Endothelial cell of umbilical vein (primary cell): ENCODE measurements at regions not wholly inside any gene's neighbourhood (a gene's known extent, or its start where the extent isn't known, plus 50 kb on each side); places are given as distances from the start of the nearest gene placed in this dataset.

Source experiments
- BruUV-seq: library from RNA; stranded (reverse); fragments of 400-500 nt; replicated peaks from 2 replicates; lab custom pipeline; 2021; lab: Mats Ljungman, UMichigan
- CTCF ChIA-PET: fragments of 300-600, 350-600 bp; sonication (Branson Sonifier 250); formaldehyde crosslinking; loops from one replicate; lab custom pipeline; 2021; ENCODE audit warnings: antibody characterized with exemption, inconsistent platforms; lab: Charles Lee
- POLR2A ChIA-PET: fragments of 300-600, 350-600 bp; sonication (Branson Sonifier 250); formaldehyde crosslinking; loops from one replicate; lab custom pipeline; 2021; ENCODE audit warnings: antibody characterized with exemption, inconsistent platforms; lab: Charles Lee
- DNase-seq: peaks from one replicate; pipeline ENCODE4 v3.0.0-alpha.2; 2011; ENCODE audit warnings: low read depth, low spot score
- FAIRE-seq: peaks from 2 replicates; lab custom pipeline; 2011; peaks lifted over from hg19 to GRCh38; lab: Jason Lieb, UNC
- H2AFZ ChIP-seq: 2 replicates; pipeline ENCODE4 v1.6.0; 2012; ENCODE audit warnings: low read depth, low read length, control low read depth, inconsistent platforms
- H3K27ac ChIP-seq: 2 replicates; pipeline ENCODE4 v1.5.1; 2011; ENCODE audit warnings: low read depth, mild to moderate bottlenecking, control low read depth, low read length, moderate library complexity; ENCODE audit not compliant: insufficient read depth
- H3K27me3 ChIP-seq, 2 experiments: 2 replicates each; pipeline versions ENCODE4 v1.6.0 to v1.6.1; 2011; ENCODE audit warnings: low read length in 2 of 2, mixed read lengths in 1 of 2; ENCODE audit not compliant: control insufficient read depth in 2 of 2, insufficient read depth in 2 of 2
- H3K36me3 ChIP-seq, 2 experiments: 2 replicates in 1 of 2; 3 replicates in 1 of 2; pipeline ENCODE4 v1.5.1; 2011; ENCODE audit warnings: low read length in 2 of 2, mild to moderate bottlenecking in 1 of 2, moderate library complexity in 1 of 2; ENCODE audit not compliant: control insufficient read depth in 2 of 2, insufficient read depth in 2 of 2; ENCODE audit errors: extremely low read depth in 1 of 2
- H3K4me1 ChIP-seq: 3 replicates; pipeline ENCODE4 v1.5.1; 2011; ENCODE audit warnings: mild to moderate bottlenecking, low read length; ENCODE audit not compliant: control insufficient read depth, insufficient read depth; ENCODE audit errors: extremely low read depth
- H3K4me2 ChIP-seq: 2 replicates; pipeline ENCODE4 v1.6.1; 2011; ENCODE audit warnings: low read length, control low read depth, mixed read lengths; ENCODE audit not compliant: insufficient read depth
- H3K4me3 ChIP-seq, 3 experiments: fragments of 200-600 bp in 1 of 3; sonication (generic), shearing (Covaris generic) in 1 of 3; replicated peaks in 1 of 3; 2 replicates each; pipeline ENCODE4 v1.5.1; 2011 to 2016; ENCODE audit warnings: control low read depth in 3 of 3, low read length in 3 of 3, mild to moderate bottlenecking in 2 of 3, inconsistent platforms in 1 of 3, low read depth in 1 of 3, moderate library complexity in 1 of 3; ENCODE audit not compliant: insufficient read depth in 1 of 3
- H3K79me2 ChIP-seq: 2 replicates; pipeline ENCODE4 v1.6.0; 2012; ENCODE audit warnings: low read length, inconsistent platforms; ENCODE audit not compliant: control insufficient read depth, insufficient read depth
- H3K9ac ChIP-seq: replicated peaks from 2 replicates; pipeline ENCODE3; 2011; ENCODE audit warnings: low read length, control low read depth; ENCODE audit not compliant: insufficient read depth; ENCODE audit errors: extremely low read depth
- H3K9me1 ChIP-seq: replicated peaks from 3 replicates; pipeline ENCODE4 v1.6.0; 2011; ENCODE audit warnings: mild to moderate bottlenecking, low read length; ENCODE audit not compliant: control insufficient read depth, insufficient read depth; ENCODE audit errors: extremely low read depth
- H3K9me3 ChIP-seq: replicated peaks from 2 replicates; pipeline ENCODE4 v1.5.1; 2012; ENCODE audit warnings: low read length, inconsistent platforms; ENCODE audit not compliant: control insufficient read depth, insufficient read depth
- H4K20me1 ChIP-seq: replicated peaks from 2 replicates; pipeline ENCODE3; 2011; ENCODE audit warnings: mild to moderate bottlenecking, low read length; ENCODE audit not compliant: control insufficient read depth, insufficient read depth; ENCODE audit errors: extremely low read depth
- CTCF ChIP-seq, 2 donors: IDR thresholded peaks; 1 replicate in 1 of 2; 2 replicates in 1 of 2; pipeline ENCODE4 v1.5.1; 2011; ENCODE audit warnings: low read length in 2 of 2, mild to moderate bottlenecking in 2 of 2, moderate library complexity in 2 of 2, control low read depth in 1 of 2, inconsistent platforms in 1 of 2, low read depth in 1 of 2; ENCODE audit not compliant: insufficient read depth in 1 of 2; ENCODE audit errors: extremely low read depth in 1 of 2
- EZH2 ChIP-seq: IDR thresholded peaks from 2 replicates; pipeline ENCODE4 v1.6.1; 2012; ENCODE audit warnings: borderline replicate concordance, low read depth, mild to moderate bottlenecking, moderate library complexity, low read length, inconsistent platforms; ENCODE audit not compliant: severe bottlenecking
- FOS ChIP-seq: IDR thresholded peaks from 2 replicates; pipeline ENCODE4 v1.6.1; 2011; ENCODE audit warnings: mild to moderate bottlenecking, low read length, moderate library complexity, borderline replicate concordance; ENCODE audit not compliant: insufficient read depth
- GATA2 ChIP-seq: IDR thresholded peaks from 2 replicates; pipeline ENCODE4 v1.7.0; 2011; ENCODE audit warnings: low read depth, mild to moderate bottlenecking, moderate library complexity, mixed read lengths, low read length; ENCODE audit not compliant: insufficient read length, insufficient read depth
- JUN ChIP-seq: IDR thresholded peaks from 2 replicates; pipeline ENCODE4 v1.6.1; 2011; ENCODE audit warnings: borderline replicate concordance, low read depth; ENCODE audit not compliant: insufficient read length, insufficient read depth
- MAX ChIP-seq: IDR thresholded peaks from 2 replicates; pipeline ENCODE4 v1.6.1; 2011; ENCODE audit not compliant: insufficient read depth, insufficient read length
- MYC ChIP-seq: IDR thresholded peaks from one replicate; pipeline ENCODE4 v1.6.1; 2011; ENCODE audit warnings: mild to moderate bottlenecking, low read depth, low read length
- POLR2A ChIP-seq: IDR thresholded peaks from 2 replicates; pipeline ENCODE4 v1.6.1; 2012; ENCODE audit warnings: low read depth, mild to moderate bottlenecking, control low read depth, low read length
- POLR2AphosphoS5 ChIP-seq: IDR thresholded peaks from 2 replicates; pipeline ENCODE4 v1.6.1; 2012; ENCODE audit warnings: low read depth, mild to moderate bottlenecking, control low read depth, low read length, moderate library complexity; ENCODE audit not compliant: insufficient read depth
- dilution Hi-C: fragments of 300-500 bp; cut with MboI; formaldehyde crosslinking; loops from one replicate; pipeline ENCODE4 v1.15.0; 2019; ENCODE audit warnings: low sequenced_read_pairs; ENCODE audit not compliant: extremely low pct_ligation_motif_present
- intact Hi-C: fragments of 100-400 bp; cut with micrococcal nuclease; formaldehyde crosslinking; loops from one replicate; pipeline ENCODE4 v1.10.0; 2022

DNA sequence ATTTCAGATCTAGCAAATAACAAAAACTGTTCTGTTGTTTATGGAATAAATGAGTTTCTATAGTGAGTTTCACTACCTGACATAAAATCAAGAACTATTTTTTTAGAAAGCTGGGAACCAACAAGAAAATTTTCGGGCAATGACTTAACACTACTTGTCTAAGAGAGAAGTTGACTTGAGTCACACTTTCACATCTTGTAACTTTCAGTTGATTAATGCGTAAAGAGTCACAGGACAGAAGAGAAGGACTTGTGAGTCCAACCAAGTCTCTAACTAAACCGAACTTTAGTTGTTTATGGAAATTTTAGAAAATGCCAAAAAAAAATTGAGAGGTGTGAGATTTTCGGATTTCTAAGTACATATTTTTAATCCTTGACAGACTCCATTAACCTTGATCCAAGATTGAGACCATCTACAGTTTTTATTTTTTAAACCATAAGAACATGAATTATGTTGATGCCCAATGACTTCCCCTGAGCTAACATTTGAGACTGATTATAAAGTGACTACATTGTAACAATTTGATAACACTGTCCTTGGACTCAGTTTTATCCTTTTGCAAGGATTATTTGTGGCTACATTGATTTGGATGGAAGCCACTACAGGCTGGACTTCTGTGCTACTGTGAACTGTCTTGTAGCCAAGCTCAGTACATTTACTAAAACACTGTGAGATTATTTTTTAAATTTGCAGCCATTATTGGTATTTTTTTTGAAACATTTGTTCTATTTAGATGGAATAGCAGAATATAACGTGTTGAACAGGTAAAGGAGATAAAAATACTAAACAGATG lies 284.0 kb downstream of the PTPRC start:
- CTCF ChIA-PET = no interaction called here
- H3K79me2 ChIP-seq = peaks cover 96% of the 10 kb centered on the region
- DNase-seq = no peak
- BruUV-seq = no TSS peak
- H3K27ac ChIP-seq = no peak overlapping the region
- no peak overlapping the region for H3K9ac ChIP-seq
- H3K27me3 ChIP-seq = no peaks in the 10 kb centered on the region
- POLR2A ChIA-PET = interaction anchor here (0.6 kb wide), 1 partner anchor 13 kb away, joined by 4 read pairs; no protein-coding TSS in a partner anchor
- intact Hi-C loops = no loop called here
- no peaks in the 10 kb centered on the region for H3K9me3 ChIP-seq
- TF ChIP-seq MAX = no peak
- no peak for TF ChIP-seq GATA2
- TF ChIP-seq FOS = no peak
- no peak for TF ChIP-seq EZH2
- no peak for TF ChIP-seq POLR2A
- no peak for TF ChIP-seq POLR2AphosphoS5
- TF ChIP-seq CTCF (IDR thresholded peaks at IDR 0.05; ENCODE audit: extremely low read depth in 1 of 2, insufficient read depth in 1 of 2, low read depth in 1 of 2, low read length in 2 of 2) = no peak
- no peak for TF ChIP-seq MYC
- TF ChIP-seq JUN = no peak
- peaks cover 22% of the 10 kb centered on the region for H3K4me1 ChIP-seq
- no peak for FAIRE-seq
- dilution Hi-C loops = no loop called here
- no peak overlapping the region for H3K4me2 ChIP-seq
- no peak overlapping the region for H2AFZ ChIP-seq
- H4K20me1 ChIP-seq = peaks cover 25% of the 10 kb centered on the region
- peaks cover 0 to 3% of the 10 kb centered on the region in 2 experiments for H3K36me3 ChIP-seq
- H3K9me1 ChIP-seq = no peaks in the 10 kb centered on the region
- no peak overlapping the region for H3K4me3 ChIP-seq
